HS-27A (cell line): ENCODE measurements at regions not wholly inside any gene's neighbourhood (a gene's known extent, or its start where the extent isn't known, plus 50 kb on each side); places are given as distances from the start of the nearest gene placed in this dataset.

Experiments used
- DNase-seq: peaks from one replicate; pipeline ENCODE4 v3.0.0-alpha.2; 2012; ENCODE audit warnings: low read depth, missing footprints

- no peak for DNase-seq
These were observed 60.2 kb downstream of the PDE6H start for GRCh38 chr12:15033029-15033428.

- DNase-seq = no peak
These were observed 60.8 kb downstream of the PDE6H start for GRCh38 chr12:15033641-15034040.

- DNase-seq = no peak
These were observed 62.3 kb downstream of the PDE6H start for GRCh38 chr12:15035185-15035584.

- no peak for DNase-seq
These were observed 64.3 kb downstream of the PDE6H start for GRCh38 chr12:15037091-15037687.

GRCh38 chr12:15038137-15038536 is 65.3 kb downstream of the PDE6H start:
- no peak for DNase-seq

- DNase-seq = peak; percentile 40
These were observed 71.6 kb downstream of the PDE6H start for GRCh38 chr12:15044471-15044870.

GRCh38 chr12:15045451-15045850 is 72.6 kb downstream of the PDE6H start:
- DNase-seq = no peak

GRCh38 chr12:15047611-15048010 is 74.8 kb downstream of the PDE6H start:
- DNase-seq = no peak

GRCh38 chr12:15049461-15050153 is 76.8 kb downstream of the PDE6H start:
- no peak for DNase-seq

GRCh38 chr12:15050659-15051058 is 77.8 kb downstream of the PDE6H start:
- DNase-seq = peak; percentile 24

- no peak for DNase-seq
These were observed 79.8 kb downstream of the PDE6H start for GRCh38 chr12:15052691-15053090.

- DNase-seq = no peak
These were observed 83.4 kb downstream of the PDE6H start for GRCh38 chr12:15056218-15056617.
